ENCODE measurements at regions not wholly inside any gene's neighbourhood (a gene's known extent, or its start where the extent isn't known, plus 50 kb on each side); places are given as distances from the start of the nearest gene placed in this dataset.

DNA sequence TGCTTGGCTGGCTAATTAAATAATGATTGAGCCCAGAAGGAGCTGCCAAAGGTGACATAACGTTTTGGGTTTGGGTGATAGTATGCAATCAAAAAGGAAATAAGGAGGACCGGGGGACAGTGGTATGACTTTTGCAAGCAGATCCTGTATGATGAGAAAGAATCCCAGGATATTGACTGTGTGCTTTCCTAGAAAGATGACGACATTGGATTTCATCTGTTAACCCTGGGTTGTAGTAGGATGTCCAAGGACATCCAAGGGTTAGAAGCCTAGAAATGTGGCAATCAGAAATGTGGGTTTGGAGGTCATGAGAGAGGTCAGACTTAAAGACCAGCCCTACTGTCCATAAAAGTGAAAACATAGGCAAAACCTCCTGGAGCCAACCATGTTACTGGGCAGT is 50.3 kb upstream of the HMHB1 start:
- H3K9me3 ChIP-seq (ENCODE audit: control insufficient read depth, insufficient read depth, low read length): no peaks in the 10 kb centered on the region
- H3K9ac ChIP-seq (ENCODE audit: low read depth, low read length): no peak overlapping the region
- H3K4me3 ChIP-seq (ENCODE audit: low read depth, low read length): no peak overlapping the region
- H3K27me3 ChIP-seq (ENCODE audit: control insufficient read depth, insufficient read depth, low read length): no peaks in the 10 kb centered on the region
- no peaks in the 10 kb centered on the region for H3K36me3 ChIP-seq (ENCODE audit: control insufficient read depth, insufficient read depth, low read length)
- H3K4me1 ChIP-seq (ENCODE audit: control insufficient read depth, insufficient read depth, low read length): no peaks in the 10 kb centered on the region

DNA sequence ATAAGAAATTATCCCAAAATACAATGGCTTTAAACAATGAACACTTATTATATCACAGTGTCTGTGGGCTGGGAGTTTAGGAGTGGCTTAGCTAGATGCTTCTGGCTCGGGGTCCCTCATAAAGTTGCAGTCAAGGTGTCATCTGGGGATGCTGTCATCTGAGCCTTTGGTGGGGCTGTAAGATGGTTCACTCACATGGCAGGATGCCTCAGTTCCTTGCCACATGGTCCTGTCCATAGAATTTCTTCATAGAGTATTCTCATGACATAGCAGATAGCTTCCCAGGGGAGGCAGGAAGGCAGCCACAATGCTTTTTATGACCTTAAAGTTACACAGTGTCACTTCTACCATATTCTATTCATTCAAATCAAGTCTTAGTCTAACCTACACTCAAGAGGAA is 51.2 kb upstream of the HMHB1 start:
- Histone ChIP-seq H3K36me3 (ENCODE audit: control insufficient read depth, insufficient read depth, low read length) (no peaks in the 10 kb centered on the region), H3K9ac (ENCODE audit: low read depth, low read length) (no peak overlapping the region), H3K4me1 (ENCODE audit: control insufficient read depth, insufficient read depth, low read length) (no peaks in the 10 kb centered on the region), H3K4me3 (ENCODE audit: low read depth, low read length) (no peak overlapping the region), H3K27me3 (ENCODE audit: control insufficient read depth, insufficient read depth, low read length) (no peaks in the 10 kb centered on the region), H3K9me3 (ENCODE audit: control insufficient read depth, insufficient read depth, low read length) (no peaks in the 10 kb centered on the region)

DNA sequence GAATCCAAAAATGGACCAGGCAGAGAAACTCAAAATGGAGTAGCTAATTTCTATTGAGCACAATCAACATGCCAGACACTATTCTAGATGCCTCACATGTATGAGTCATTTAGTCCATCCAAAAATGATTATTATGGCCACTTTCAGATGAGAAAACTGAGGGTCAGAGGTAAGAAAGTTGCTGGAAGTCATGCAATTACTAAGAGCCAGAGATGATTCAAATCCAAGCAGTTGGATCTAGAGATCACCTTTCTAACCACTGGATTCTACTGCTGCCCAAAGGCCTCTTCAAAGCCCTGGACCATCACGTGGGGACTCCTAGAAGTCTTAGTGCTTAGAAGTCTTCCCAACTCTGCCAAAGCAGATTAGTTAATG is 51.8 kb upstream of the HMHB1 start:
- no peaks in the 10 kb centered on the region for H3K36me3 ChIP-seq (ENCODE audit: control insufficient read depth, insufficient read depth, low read length)
- H3K9me3 ChIP-seq (ENCODE audit: control insufficient read depth, insufficient read depth, low read length): no peaks in the 10 kb centered on the region
- H3K27me3 ChIP-seq (ENCODE audit: control insufficient read depth, insufficient read depth, low read length): no peaks in the 10 kb centered on the region
- no peaks in the 10 kb centered on the region for H3K4me1 ChIP-seq (ENCODE audit: control insufficient read depth, insufficient read depth, low read length)
- H3K9ac ChIP-seq (ENCODE audit: low read depth, low read length): no peak overlapping the region
- H3K4me3 ChIP-seq (ENCODE audit: low read depth, low read length): no peak overlapping the region

DNA sequence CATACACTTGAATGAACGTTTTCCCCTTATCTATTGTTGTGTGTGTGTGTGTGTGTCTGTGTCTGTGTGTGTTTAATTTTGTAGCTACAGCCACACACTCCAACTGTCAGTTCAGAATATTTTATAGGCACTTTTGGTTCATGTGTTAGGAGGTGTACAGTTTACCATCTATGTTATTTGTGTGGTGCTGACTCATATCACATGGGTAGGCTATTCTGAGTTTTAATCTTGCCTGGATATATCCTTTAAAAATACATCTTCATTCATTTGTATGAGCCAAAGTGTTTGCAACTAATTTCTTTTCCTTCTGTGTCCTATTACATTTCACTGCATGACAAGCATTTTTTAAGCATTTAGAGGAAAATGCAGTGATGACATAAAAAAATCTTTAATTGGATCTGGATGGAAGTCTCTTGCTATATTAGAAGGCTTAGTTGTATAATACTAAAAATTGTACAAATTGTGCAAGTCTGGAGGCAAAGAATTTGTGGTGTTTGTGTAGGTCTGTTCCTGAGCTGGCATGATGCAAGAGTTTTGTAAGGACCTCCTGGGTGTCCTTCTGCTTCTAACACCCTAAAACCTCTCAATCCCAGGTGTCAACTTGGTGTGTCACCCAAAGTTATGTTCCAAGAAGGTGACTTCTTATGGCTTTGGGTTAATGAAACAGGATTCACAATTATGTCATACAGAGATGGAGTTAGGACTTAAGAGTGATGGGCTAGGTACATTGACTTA is 52.4 kb upstream of the HMHB1 start:
- no peaks in the 10 kb centered on the region for H3K4me1 ChIP-seq (ENCODE audit: control insufficient read depth, insufficient read depth, low read length)
- no peaks in the 10 kb centered on the region for H3K9me3 ChIP-seq (ENCODE audit: control insufficient read depth, insufficient read depth, low read length)
- no peaks in the 10 kb centered on the region for H3K27me3 ChIP-seq (ENCODE audit: control insufficient read depth, insufficient read depth, low read length)
- H3K36me3 ChIP-seq (ENCODE audit: control insufficient read depth, insufficient read depth, low read length): no peaks in the 10 kb centered on the region
- no peak overlapping the region for H3K4me3 ChIP-seq (ENCODE audit: low read depth, low read length)
- H3K9ac ChIP-seq (ENCODE audit: low read depth, low read length): no peak overlapping the region

DNA sequence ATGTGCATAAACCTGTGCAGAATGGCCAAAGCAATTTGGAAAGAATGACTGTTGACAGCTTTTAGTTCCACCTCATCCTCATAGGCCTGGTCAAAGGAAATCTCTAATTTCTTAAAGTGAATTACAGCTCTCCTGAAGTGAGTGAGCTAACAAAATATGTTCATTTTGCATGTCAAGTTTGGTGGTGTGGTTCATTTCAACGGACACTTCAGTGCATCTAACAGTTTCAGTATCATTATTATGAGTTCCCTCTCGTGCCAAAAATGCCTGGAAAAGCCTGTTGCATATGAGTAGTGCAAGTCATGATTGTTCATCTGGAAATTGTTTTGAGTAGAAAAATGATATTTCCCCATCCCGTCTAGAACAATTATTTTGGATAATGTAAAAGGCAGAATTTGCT is 53.2 kb upstream of the HMHB1 start:
- no peak overlapping the region for H3K4me3 ChIP-seq (ENCODE audit: low read depth, low read length)
- H3K9ac ChIP-seq (ENCODE audit: low read depth, low read length): no peak overlapping the region
- no peaks in the 10 kb centered on the region for H3K27me3 ChIP-seq (ENCODE audit: control insufficient read depth, insufficient read depth, low read length)
- no peaks in the 10 kb centered on the region for H3K9me3 ChIP-seq (ENCODE audit: control insufficient read depth, insufficient read depth, low read length)
- no peaks in the 10 kb centered on the region for H3K36me3 ChIP-seq (ENCODE audit: control insufficient read depth, insufficient read depth, low read length)
- no peaks in the 10 kb centered on the region for H3K4me1 ChIP-seq (ENCODE audit: control insufficient read depth, insufficient read depth, low read length)

DNA sequence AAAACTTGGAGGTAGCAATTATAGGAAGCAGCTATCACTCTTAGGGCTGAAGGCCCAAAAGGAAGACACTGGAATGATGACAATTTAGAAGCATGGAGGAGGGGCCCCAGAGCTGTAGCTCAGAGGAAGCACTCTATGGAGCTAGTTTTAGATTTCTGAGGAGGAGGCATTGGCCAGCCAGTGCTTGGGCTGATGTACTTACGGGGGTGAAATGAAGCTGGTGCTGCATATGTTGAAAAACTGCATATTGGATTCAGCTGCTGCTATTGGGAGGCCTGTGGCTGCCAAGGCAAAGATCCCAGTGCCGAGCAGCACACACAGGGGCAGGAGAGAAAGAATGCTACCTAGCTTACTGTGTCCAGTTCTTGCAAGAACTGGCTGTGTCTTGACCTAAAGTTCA is 53.9 kb upstream of the HMHB1 start:
- Histone ChIP-seq H3K9me3 (ENCODE audit: control insufficient read depth, insufficient read depth, low read length) (no peaks in the 10 kb centered on the region), H3K27me3 (ENCODE audit: control insufficient read depth, insufficient read depth, low read length) (no peaks in the 10 kb centered on the region), H3K36me3 (ENCODE audit: control insufficient read depth, insufficient read depth, low read length) (no peaks in the 10 kb centered on the region), H3K9ac (ENCODE audit: low read depth, low read length) (no peak overlapping the region), H3K4me1 (ENCODE audit: control insufficient read depth, insufficient read depth, low read length) (no peaks in the 10 kb centered on the region), H3K4me3 (ENCODE audit: low read depth, low read length) (no peak overlapping the region)

DNA sequence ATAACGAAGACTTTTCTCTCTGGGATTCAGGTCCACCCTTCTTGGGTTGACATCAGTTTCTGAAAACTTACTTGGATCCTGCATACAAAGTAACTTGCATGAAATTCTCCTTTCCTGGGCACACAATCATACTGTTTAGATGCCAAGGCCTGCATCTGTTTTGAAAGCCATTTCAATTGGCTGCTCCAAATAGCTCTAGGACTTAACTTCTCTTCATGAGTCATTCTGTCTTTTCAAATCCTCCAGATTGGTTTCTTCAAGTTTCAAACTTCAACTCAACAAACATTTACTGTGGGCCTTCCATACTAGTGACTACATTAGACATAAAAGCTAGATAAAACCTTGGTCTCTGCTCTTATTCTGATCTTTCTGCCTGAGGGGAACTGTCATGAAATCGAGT is 54.8 kb upstream of the HMHB1 start:
- Histone ChIP-seq H3K9ac (ENCODE audit: low read depth, low read length) (no peak overlapping the region), H3K4me1 (ENCODE audit: control insufficient read depth, insufficient read depth, low read length) (no peaks in the 10 kb centered on the region), H3K9me3 (ENCODE audit: control insufficient read depth, insufficient read depth, low read length) (no peaks in the 10 kb centered on the region), H3K4me3 (ENCODE audit: low read depth, low read length) (no peak overlapping the region), H3K36me3 (ENCODE audit: control insufficient read depth, insufficient read depth, low read length) (no peaks in the 10 kb centered on the region), H3K27me3 (ENCODE audit: control insufficient read depth, insufficient read depth, low read length) (no peaks in the 10 kb centered on the region)

DNA sequence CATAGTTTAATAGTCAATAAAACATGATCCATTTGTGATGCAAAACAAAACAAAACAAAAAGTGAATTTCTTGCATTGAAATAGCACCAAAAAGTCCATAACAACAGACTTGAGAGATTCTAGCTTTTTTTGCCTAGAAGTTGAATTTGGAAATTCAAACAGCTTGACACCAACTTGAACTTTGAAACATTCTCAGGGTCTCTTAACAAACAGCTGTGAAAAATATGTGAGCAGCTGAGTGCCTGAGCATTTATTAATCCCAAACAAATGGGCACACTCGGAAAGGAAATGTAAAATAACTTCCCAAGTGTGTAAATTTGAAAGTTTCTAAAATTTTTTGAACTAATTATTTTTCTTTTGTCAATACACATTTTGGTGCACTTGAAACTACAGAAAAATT is 56.0 kb upstream of the HMHB1 start:
- H3K4me1 ChIP-seq (ENCODE audit: control insufficient read depth, insufficient read depth, low read length): no peaks in the 10 kb centered on the region
- no peak overlapping the region for H3K9ac ChIP-seq (ENCODE audit: low read depth, low read length)
- H3K9me3 ChIP-seq (ENCODE audit: control insufficient read depth, insufficient read depth, low read length): no peaks in the 10 kb centered on the region
- H3K36me3 ChIP-seq (ENCODE audit: control insufficient read depth, insufficient read depth, low read length): no peaks in the 10 kb centered on the region
- H3K27me3 ChIP-seq (ENCODE audit: control insufficient read depth, insufficient read depth, low read length): no peaks in the 10 kb centered on the region
- H3K4me3 ChIP-seq (ENCODE audit: low read depth, low read length): no peak overlapping the region

DNA sequence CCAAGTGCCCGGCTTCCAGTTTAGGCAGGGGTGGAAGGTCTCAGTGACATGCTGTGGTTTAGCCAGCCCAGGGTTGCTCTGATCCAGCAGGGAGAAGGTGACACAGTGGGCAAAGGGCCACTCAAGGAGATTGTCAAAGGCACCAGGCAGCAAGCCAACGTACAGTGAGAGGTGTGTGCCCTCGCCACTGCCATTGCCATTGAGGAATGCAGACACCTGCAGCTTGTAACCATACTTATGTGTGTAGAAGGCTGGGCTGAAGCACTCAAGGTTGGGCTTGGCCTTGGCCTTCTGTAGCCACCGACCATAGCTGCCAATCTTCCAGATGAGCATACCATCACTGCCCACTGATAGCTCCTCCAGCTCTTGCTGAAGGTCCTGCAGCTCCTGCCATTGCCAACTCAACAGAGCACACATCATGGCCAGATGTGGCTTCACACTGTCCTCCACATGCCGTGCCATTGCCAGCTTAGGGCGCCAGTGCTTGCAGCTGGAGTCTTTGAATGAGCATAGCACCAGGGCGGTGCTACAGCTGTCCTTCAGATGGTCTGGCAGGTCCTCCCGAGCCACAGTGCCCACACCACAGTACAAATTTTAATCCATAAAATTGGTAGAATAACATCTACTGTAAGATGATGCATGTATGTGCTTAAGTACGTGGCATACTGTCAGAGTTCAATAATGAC is 59.7 kb upstream of the HMHB1 start:
- Histone ChIP-seq H3K36me3 (ENCODE audit: control insufficient read depth, insufficient read depth, low read length) (no peaks in the 10 kb centered on the region), H3K4me1 (ENCODE audit: control insufficient read depth, insufficient read depth, low read length) (no peaks in the 10 kb centered on the region), H3K27me3 (ENCODE audit: control insufficient read depth, insufficient read depth, low read length) (no peaks in the 10 kb centered on the region), H3K9me3 (ENCODE audit: control insufficient read depth, insufficient read depth, low read length) (no peaks in the 10 kb centered on the region), H3K4me3 (ENCODE audit: low read depth, low read length) (no peak overlapping the region), H3K9ac (ENCODE audit: low read depth, low read length) (no peak overlapping the region)

DNA sequence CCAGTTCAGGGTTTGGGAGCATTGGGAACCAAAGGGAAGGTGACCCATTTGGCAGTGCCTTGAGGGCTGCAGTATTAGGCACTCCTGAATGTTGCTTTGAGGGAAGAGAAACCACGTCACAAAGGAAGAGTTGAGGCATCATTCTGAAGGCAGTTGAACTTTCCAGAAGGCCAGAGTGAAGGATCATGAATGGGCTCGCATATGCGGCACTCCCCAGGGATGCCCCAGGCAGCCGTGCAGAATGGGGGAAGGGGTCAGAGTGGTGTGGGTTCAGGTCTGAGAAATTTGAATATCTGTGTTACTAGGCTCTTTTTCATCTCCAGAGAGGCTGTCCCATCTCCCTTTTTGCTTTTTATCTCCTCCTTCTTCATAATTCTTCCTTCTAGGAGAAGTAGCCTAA is 60.6 kb upstream of the HMHB1 start:
- H3K4me3 ChIP-seq (ENCODE audit: low read depth, low read length): no peak overlapping the region
- H3K4me1 ChIP-seq (ENCODE audit: control insufficient read depth, insufficient read depth, low read length): no peaks in the 10 kb centered on the region
- no peaks in the 10 kb centered on the region for H3K36me3 ChIP-seq (ENCODE audit: control insufficient read depth, insufficient read depth, low read length)

DNA sequence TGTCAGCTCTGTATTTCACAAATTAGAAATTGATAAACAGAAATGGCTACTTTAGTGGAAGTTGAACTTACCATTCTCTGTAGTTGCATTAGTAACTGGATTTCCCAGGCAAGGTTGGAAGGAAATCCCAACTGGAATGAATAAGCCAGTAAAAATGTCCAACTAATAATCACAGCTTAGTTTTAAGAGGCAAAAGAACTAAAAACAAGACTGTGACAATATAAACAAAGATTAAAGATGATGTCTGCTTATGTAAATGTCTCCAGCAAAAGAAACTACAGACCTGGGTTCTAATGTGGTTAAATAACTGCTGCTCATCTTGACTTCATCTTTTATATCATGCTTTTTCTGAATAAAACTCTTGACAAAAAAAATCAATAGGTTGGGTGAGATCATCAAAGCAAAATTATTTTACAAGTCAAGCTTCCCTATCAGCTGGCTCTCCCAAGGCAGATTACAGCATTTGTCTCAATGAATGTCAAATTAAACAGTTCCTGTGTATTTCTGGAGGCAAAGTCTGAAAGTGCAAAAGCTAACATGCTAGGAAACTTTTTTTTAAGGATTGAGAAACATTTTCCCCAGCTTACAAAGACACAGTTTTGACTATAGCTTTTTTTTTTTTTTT is 62.3 kb upstream of the HMHB1 start:
- Histone ChIP-seq H3K36me3 (ENCODE audit: control insufficient read depth, insufficient read depth, low read length) (no peaks in the 10 kb centered on the region), H3K9ac (ENCODE audit: low read depth, low read length) (no peak overlapping the region), H3K27me3 (ENCODE audit: control insufficient read depth, insufficient read depth, low read length) (no peaks in the 10 kb centered on the region), H3K4me1 (ENCODE audit: control insufficient read depth, insufficient read depth, low read length) (no peaks in the 10 kb centered on the region), H3K4me3 (ENCODE audit: low read depth, low read length) (no peak overlapping the region), H3K9me3 (ENCODE audit: control insufficient read depth, insufficient read depth, low read length) (no peaks in the 10 kb centered on the region)

More for the DNA sequence above, 60.6 kb upstream of the HMHB1 start:
- no peak overlapping the region for H3K9ac ChIP-seq (ENCODE audit: low read depth, low read length)
- H3K27me3 ChIP-seq (ENCODE audit: control insufficient read depth, insufficient read depth, low read length): no peaks in the 10 kb centered on the region
- H3K9me3 ChIP-seq (ENCODE audit: control insufficient read depth, insufficient read depth, low read length): no peaks in the 10 kb centered on the region

DNA sequence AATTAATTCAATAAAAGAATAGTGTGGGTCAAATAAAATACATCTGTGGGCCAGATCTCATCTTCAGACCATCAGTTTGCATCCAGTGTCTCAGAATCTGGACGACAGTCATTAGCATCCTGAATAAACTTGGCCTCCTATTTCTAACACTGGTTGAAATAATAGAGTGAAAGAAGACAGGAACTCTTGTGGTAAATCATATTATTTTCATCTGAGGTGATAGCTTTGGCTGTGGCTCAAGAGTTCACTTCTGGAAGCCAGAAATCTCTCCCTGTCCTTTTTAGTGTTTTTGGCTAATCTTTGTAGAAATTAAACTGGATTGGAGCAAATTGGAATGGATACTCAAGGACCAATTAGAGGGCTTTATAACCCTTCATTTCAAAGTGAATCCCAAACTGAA is 63.4 kb upstream of the HMHB1 start:
- Histone ChIP-seq H3K36me3 (ENCODE audit: control insufficient read depth, insufficient read depth, low read length) (no peaks in the 10 kb centered on the region), H3K9ac (ENCODE audit: low read depth, low read length) (no peak overlapping the region), H3K27me3 (ENCODE audit: control insufficient read depth, insufficient read depth, low read length) (no peaks in the 10 kb centered on the region), H3K4me1 (ENCODE audit: control insufficient read depth, insufficient read depth, low read length) (no peaks in the 10 kb centered on the region), H3K9me3 (ENCODE audit: control insufficient read depth, insufficient read depth, low read length) (no peaks in the 10 kb centered on the region), H3K4me3 (ENCODE audit: low read depth, low read length) (no peak overlapping the region)
